COLO668 (cell line): ENCODE measurements at regions not wholly inside any gene's neighbourhood (a gene's known extent, or its start where the extent isn't known, plus 50 kb on each side); places are given as distances from the start of the nearest gene placed in this dataset.

Experiments used
- DNase-seq: peaks from one replicate; lab custom pipeline; 2025; ENCODE audit not compliant: unreplicated experiment; lab: John Stamatoyannopoulos, UW

DNA sequence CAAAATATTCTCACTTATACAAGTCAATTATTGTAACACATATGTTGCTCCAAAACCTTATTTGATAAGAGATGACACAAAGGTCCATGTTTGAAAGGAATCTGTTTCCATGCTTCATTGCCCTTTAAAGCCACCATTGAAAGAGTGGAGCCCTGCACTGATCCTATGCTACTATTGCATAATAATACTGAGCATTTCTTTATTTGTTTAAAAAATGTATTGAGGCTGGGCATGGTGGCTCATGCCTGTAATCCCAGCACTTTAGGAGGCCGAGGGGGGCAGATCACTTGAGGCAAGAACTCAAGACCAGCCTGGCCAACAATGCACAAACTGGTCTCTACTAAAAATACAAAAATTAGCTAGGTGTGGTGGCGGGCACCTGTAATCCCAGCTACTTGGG is 178.8 kb upstream of the STARD13 start:
- DNase-seq: no peak

DNA sequence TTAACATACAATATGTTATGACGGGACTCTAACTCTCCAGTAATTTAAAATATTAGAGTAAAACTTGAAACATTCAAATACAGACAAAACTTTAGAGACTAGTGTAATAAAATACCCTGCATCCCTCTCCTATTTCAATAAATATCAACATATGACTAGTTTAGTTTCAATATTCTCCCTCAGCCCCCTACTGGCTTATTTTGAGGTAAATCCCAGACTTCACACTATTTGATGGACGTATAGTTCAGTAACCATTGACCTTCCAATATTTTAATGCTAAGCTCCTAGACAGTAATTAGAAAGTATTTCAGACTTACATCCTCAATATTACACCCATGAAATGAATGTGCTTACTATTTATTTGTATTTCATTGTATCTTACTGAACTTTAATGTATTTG is 180.7 kb upstream of the STARD13 start:
- no peak for DNase-seq

- no peak for DNase-seq
These were observed 182.0 kb upstream of the STARD13 start for GRCh38 chr13:33467556-33467955.

GRCh38 chr13:33471204-33471603 is 185.6 kb upstream of the STARD13 start:
- DNase-seq: no peak

DNA sequence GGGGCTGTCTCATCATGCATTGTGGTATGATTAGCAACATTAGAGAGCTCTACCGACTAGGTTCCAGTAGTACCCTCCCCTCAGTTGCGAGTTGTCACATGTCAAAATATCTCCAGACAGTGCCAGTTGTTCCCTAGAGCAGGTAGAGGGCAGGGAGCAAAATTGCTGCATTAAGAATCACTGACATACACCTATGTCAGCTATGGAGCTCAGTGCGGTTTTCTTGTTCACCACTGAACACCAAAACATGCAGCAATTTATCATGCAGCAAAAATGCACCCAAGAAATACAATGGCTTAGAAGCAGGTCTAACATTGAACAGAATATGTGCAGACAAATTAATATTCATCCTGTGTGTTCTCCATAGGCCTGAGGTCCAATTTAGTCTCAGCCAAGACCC is 186.9 kb upstream of the STARD13 start:
- DNase-seq: no peak

- no peak for DNase-seq
These were observed 193.6 kb upstream of the STARD13 start for GRCh38 chr13:33479105-33479504.

DNA sequence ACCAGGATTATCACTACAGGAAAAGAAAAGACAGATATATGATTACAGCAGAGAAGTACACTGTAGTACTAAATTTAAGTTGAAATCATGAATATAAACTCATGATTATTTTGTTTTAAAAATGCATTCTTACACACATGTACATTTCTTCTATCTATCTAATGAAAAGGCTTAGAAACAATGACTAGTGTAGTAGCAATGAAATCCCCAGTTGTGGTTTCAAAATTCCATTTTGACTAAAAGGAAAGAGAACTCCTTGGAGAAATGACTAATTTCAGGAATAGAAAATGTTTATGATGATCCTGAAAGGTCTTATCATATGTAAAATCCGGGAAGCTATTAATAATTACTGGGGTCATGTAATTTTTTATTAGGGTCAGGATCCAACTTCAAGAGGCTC is 195.0 kb upstream of the STARD13 start:
- no peak for DNase-seq

DNA sequence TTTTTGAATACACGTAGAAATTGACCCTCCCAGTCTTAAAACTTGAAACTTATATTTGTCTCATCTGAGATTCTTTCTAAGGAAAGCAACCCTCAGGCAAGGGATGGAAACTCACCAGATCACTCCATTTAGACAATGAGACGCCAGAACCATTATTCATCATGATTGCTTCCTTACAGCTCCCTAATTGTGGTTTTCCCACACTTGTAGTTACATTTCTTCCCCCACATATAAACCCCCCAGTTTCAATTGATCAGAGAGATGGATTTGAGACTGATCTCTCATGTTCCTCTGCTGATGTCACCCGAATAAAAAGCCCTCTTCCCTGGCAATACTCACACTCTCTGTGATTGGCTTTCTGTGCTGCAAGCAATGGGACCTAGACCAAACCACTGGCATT is 197.9 kb upstream of the STARD13 start:
- no peak for DNase-seq

- no peak for DNase-seq
These were observed 199.7 kb upstream of the STARD13 start for GRCh38 chr13:33485247-33485646.

DNA sequence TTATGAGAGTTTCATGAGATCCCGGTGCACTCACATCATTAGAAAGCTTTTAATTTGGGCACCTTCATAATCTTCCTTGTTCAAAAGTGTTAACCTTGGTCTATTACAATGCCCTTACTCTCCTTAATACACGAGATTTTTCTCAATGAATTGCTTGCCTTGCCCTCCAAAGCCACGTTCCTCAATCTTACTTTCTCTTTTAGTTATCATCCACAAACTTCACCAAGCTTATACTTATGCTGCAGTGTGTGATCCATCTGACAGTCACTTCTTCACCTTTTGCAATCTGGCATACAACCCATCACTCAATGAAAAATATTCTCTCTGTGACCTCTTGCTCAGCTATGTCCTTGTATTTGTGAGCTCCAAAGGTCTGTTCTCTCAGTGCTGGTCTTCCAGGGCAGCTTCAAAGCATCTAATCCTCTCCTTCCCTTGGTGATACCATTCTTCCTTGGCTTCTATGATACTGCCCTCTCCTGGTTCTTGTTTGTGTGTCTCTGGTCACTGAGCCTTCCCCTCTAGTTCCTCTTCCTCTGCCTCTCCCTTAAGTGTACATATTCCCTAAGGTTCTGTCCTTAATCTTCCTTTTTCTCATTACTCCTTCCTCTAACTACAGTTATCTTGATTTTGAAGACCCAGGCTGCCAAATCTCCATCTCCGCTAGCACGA is 202.2 kb upstream of the STARD13 start:
- DNase-seq: no peak

- no peak for DNase-seq
These were observed 204.0 kb upstream of the STARD13 start for GRCh38 chr13:33489563-33489962.

DNA sequence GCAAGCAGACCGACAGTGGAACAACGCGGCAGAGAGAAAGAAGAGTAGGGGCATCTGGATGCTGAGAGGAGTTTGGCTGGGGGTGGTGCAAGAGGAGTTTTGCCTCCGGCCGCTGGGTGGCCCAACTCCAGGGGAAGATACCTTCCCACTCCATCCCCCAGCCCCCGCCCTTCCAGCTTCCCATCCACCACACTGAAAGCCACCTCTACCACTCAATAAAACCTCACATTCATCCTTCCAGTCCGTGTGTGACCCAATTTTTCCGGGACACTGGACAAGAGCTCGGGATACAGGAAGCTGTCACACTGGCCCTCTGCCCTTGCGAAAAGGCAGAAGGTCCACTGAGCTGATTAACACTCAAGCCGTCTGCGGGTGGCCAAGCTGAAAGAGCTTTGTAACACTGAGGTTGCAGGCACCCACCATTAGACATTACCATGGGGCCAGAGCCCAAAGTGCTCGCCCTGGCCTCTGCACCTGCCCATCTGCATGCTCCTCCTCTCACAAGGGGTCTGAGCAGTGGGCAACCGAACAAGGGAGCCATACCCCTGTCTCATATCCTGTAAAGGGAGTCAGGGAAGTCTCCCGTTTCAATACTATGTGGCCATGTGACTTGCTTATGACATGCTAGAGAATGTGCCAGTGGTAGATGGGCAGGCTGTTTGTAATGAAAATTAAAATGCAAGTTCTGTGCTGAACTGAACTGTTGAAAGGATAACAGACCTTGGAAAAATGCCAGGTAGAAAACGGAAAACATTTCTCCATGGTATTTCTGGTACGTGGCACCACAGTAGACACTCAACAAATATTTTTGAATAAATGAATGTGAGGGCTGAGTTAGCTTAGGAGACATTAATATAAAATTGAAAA is 205.1 kb upstream of the STARD13 start:
- no peak for DNase-seq

DNA sequence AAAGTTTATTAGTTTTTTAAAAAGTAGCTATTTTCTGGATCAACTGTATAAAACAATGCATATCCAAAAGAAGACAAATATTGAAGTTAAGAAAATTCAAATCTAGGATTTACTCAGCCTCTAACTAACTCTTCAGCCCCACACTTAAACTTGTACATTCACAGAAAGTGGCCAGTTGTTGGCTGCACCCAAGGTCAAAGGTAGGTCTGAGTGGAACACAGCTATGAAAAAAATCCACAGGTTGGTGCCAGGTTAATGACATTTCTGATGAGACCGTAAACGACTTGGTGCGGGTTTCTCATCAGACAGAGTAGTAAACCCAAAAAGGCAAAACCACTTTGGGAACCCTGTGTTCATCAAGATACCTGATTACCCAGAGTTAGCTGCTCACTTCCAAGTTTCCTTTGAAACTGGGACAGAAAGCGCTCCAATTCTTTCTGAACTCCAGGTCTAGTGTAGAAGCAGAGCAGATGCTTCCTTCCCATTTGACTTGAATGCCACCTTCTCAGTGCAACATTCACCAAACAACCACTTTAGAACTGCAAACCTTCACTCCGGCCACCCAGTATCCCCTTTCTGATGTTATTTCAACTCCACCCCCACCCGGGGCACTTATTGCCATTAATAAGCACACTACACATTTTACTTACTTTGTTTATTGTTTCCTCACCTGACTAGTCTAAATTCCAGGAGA is 208.3 kb upstream of the STARD13 start:
- no peak for DNase-seq

DNA sequence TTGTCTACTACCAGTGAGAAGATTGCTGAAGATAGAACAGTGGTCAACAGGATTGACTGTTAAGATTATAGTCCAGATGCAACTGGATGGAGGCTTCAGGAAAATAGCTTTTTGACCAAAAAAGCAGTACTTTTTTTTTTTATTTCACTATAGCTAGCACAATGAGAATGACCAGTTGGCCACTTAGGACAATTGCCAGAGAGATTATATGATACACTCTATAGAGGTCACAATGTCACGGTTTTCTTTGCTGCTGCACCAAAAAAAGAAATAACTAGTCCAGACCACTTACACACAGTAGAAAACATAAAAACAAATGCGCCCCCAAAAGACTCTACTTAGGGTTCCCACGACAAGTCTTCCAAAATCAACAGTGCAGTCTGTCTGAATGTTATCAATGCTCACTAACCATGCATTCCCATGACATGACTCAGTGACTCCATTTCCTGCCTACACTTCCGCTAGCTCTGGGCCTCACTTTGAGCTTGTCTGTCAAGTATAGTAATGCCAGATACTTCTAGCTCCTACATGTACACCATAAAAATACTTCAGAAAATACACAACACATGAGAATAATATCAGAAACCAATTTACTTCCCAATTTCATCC is 209.1 kb upstream of the STARD13 start:
- no peak for DNase-seq

DNA sequence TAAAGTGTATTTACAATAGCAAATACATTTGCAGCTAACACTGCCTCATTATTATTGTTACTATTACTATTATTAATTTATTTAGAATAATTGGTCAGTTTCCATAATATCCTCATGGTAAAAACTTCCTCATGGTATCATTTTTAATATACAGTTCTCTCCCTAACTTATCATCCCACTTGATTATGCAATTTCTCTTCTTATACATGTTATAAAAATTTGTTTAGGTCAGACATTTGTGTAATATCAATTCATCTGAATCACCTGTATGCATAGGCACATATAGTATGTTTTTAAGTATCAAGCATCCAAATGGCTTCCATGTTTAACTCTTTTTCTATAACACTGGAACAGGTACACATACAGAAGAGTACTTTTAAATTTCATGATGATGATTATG is 210.8 kb upstream of the STARD13 start:
- DNase-seq: no peak

DNA sequence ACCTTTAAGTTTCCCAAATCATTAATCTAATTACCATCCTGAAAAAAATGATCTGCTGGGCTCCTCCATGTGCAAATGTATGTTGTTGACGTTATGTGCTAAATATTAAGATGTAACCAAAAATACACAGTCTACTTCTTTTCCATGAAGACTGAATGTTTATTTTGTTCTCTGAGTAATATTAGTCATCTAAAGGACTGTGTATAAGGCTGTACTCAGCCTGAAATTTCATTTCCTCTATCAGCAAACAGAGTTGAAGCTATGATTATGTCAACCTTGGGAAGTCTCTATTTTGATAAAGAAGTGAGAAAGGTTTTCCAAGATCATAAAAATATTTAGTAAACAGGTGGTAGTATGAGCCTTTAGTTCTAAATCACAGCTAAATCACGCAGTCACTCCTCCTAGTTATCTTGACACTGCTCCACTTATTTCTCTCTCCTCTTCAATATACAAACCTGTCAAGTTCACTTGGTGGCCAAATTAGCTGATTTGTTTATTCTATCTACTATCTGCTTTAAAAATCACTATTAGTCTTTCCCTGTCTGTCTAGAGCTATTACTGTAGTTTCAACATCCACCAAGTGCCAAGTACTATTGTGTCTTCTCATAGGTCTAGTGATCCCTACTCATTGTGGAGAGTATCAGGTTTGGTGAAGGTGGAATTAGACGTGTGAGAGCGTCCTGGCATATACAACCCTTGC is 211.7 kb upstream of the STARD13 start:
- DNase-seq: no peak

DNA sequence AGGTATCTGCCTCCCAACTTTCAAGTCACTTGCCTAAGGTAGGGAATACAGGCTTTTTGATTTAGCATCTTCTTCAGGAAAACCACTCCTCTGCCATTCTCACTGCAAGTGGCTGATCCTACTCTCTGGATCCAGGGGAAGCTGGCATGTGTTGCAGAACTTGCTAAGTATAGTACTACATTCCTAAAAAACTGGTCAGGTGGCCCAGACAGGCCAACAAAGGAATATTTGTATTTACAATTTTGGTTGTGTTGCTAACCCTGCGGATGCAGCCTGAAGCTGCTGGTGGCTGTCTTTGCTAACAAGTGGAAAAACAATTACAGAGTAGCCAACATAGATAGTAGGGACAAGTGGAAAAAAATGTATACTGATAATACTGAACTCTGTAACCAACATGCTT is 222.5 kb upstream of the STARD13 start:
- no peak for DNase-seq

- no peak for DNase-seq
These were observed 224.2 kb upstream of the STARD13 start for GRCh38 chr13:33509642-33510229.

- no peak for DNase-seq
These were observed 224.9 kb upstream of the STARD13 start for GRCh38 chr13:33510350-33510970.

DNA sequence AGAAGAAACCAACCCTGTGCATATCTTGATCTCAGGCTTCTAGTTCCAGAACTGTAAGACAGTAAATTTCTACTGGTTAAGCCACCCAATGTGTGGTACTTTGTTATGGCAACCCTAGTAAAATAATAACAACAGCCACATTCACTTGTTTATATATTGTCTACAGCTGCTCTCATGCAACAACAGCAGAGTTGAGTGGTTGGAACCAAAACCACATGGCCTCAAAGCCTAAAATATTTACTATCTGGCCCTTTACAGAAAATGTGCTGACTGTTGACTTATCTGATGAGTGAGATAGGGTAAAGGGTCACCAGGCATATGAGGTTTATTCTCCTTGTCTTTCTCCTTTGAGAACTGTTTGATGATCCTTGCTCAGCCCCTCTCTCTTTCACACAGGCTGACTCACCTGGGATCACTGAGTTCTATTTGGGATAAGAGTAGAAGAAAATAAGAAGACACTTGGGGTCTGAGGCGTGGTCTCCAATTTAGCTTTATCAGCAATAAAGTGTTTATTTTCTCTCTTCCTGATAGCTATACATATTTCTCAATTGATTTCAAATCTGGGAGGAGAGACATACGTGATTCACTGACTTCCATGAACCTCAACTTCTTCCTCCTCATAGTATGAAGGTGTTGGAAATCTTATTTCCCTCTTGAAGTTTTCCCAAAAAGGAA is 227.5 kb upstream of the STARD13 start:
- no peak for DNase-seq
